HG02884 (cell line): ENCODE measurements at regions not wholly inside any gene's neighbourhood (a gene's known extent, or its start where the extent isn't known, plus 50 kb on each side); places are given as distances from the start of the nearest gene placed in this dataset.

Source experiments
- ATAC-seq: cut with Tn5 transposase; IDR thresholded peaks from one replicate; pipeline ENCODE4 v1.9.1; 2021; ENCODE audit warnings: mild to moderate bottlenecking, moderate library complexity; ENCODE audit not compliant: unreplicated experiment

GRCh38 chr2:41441958-41442357 lies 605.9 kb upstream of the PKDCC start:
- no peak for ATAC-seq

GRCh38 chr2:41445865-41446264 lies 602.0 kb upstream of the PKDCC start:
- ATAC-seq: no peak

- ATAC-seq: no peak
These were observed 601.6 kb upstream of the PKDCC start for GRCh38 chr2:41446266-41446665.

GRCh38 chr2:41448221-41448620 lies 599.6 kb upstream of the PKDCC start:
- no peak for ATAC-seq

GRCh38 chr2:41457026-41457425 lies 590.8 kb upstream of the PKDCC start:
- no peak for ATAC-seq

GRCh38 chr2:41460661-41461060 lies 587.2 kb upstream of the PKDCC start:
- ATAC-seq: no peak

- no peak for ATAC-seq
These were observed 583.4 kb upstream of the PKDCC start for GRCh38 chr2:41464395-41464794.

- ATAC-seq: peak; percentile 79
These were observed 571.9 kb upstream of the PKDCC start for GRCh38 chr2:41475959-41476358.

GRCh38 chr2:41482659-41483058 lies 565.2 kb upstream of the PKDCC start:
- no peak for ATAC-seq

GRCh38 chr2:41483226-41483625 lies 564.6 kb upstream of the PKDCC start:
- ATAC-seq: no peak

GRCh38 chr2:41483982-41484857 lies 563.6 kb upstream of the PKDCC start:
- ATAC-seq: no peak

GRCh38 chr2:41484858-41485234 lies 563.0 kb upstream of the PKDCC start:
- no peak for ATAC-seq

GRCh38 chr2:41486948-41487347 lies 560.9 kb upstream of the PKDCC start:
- ATAC-seq: no peak

- ATAC-seq: peak; percentile 63
These were observed 558.9 kb upstream of the PKDCC start for GRCh38 chr2:41488888-41489287.

- ATAC-seq: peak; percentile 52
These were observed 558.2 kb upstream of the PKDCC start for GRCh38 chr2:41489638-41490037.

- no peak for ATAC-seq
These were observed 552.8 kb upstream of the PKDCC start for GRCh38 chr2:41495050-41495449.

GRCh38 chr2:41496908-41497307 lies 550.9 kb upstream of the PKDCC start:
- no peak for ATAC-seq

- no peak for ATAC-seq
These were observed 549.0 kb upstream of the PKDCC start for GRCh38 chr2:41498781-41499180.

- no peak for ATAC-seq
These were observed 546.9 kb upstream of the PKDCC start for GRCh38 chr2:41500895-41501294.

- ATAC-seq: no peak
These were observed 545.1 kb upstream of the PKDCC start for GRCh38 chr2:41502752-41503151.

GRCh38 chr2:41504532-41504931 lies 543.3 kb upstream of the PKDCC start:
- no peak for ATAC-seq

GRCh38 chr2:41510108-41510507 lies 537.7 kb upstream of the PKDCC start:
- ATAC-seq: no peak

- no peak for ATAC-seq
These were observed 526.6 kb upstream of the PKDCC start for GRCh38 chr2:41521211-41521610.
